B cell (primary cell): ENCODE measurements at regions not wholly inside any gene's neighbourhood (a gene's known extent, or its start where the extent isn't known, plus 50 kb on each side); places are given as distances from the start of the nearest gene placed in this dataset.

ENCODE experiments used
- ATAC-seq: fragments of 200-7000 bp; cut with Tn5 transposase; one replicate; pipeline ENCODE4 v1.10.0; 2021; ENCODE audit warnings: low read depth, mild to moderate bottlenecking, moderate number of reproducible peaks, moderate library complexity
- CTCF ChIA-PET: fragments of 350-600 bp; sonication (Branson Sonifier 250); formaldehyde crosslinking; loops from one replicate; lab custom pipeline; 2021; ENCODE audit warnings: antibody characterized with exemption, inconsistent platforms; lab: Charles Lee
- POLR2A ChIA-PET: fragments of 350-600 bp; sonication (Branson Sonifier 250); formaldehyde crosslinking; loops from one replicate; lab custom pipeline; 2021; ENCODE audit warnings: antibody characterized with exemption; lab: Charles Lee
- DNase-seq: peaks from one replicate; pipeline ENCODE4 v3.0.0; 2013
- H2AFZ ChIP-seq: 2 replicates; pipeline ENCODE4 v1.6.1; 2012; ENCODE audit warnings: mild to moderate bottlenecking, low read depth, low read length; ENCODE audit not compliant: insufficient read depth, poor library complexity, severe bottlenecking
- H3K27ac ChIP-seq, 2 donors: 1 replicate in 1 of 2; 2 replicates in 1 of 2; pipeline ENCODE4 v1.5.1; 2012 to 2013; ENCODE audit warnings: low read length in 2 of 2, mild to moderate bottlenecking in 2 of 2, moderate library complexity in 1 of 2
- H3K27me3 ChIP-seq, 4 experiments: fragments of 200-600 bp in 1 of 4; sonication (generic) in 1 of 4; replicated peaks in 1 of 4; 1 replicate in 2 of 4; 2 replicates in 2 of 4; pipeline versions ENCODE4 v1.6.1 to v1.7.0; 2013 to 2016; ENCODE audit warnings: low read length in 3 of 4, mild to moderate bottlenecking in 2 of 4, mixed read lengths in 1 of 4, moderate library complexity in 1 of 4; ENCODE audit not compliant: insufficient read depth in 4 of 4, control insufficient read depth in 3 of 4; ENCODE audit errors: control extremely low read depth in 1 of 4
- H3K36me3 ChIP-seq, 2 experiments: replicated peaks in 1 of 2; 1 replicate in 1 of 2; 2 replicates in 1 of 2; pipeline versions ENCODE4 v1.6.1 to v1.7.1; 2013; ENCODE audit warnings: low read length in 1 of 2; ENCODE audit not compliant: insufficient read depth in 2 of 2, control insufficient read depth in 1 of 2; ENCODE audit errors: control extremely low read depth in 1 of 2, extremely low read depth in 1 of 2
- H3K4me1 ChIP-seq, 2 donors: fragments of 200-600 bp in 1 of 2; sonication (generic) in 1 of 2; 1 replicate in 1 of 2; 2 replicates in 1 of 2; pipeline versions ENCODE4 v1.5.1 to v1.6.1; 2013 to 2017; ENCODE audit warnings: low read length in 2 of 2; ENCODE audit not compliant: control insufficient read depth in 2 of 2, insufficient read depth in 2 of 2
- H3K4me2 ChIP-seq: replicated peaks from 2 replicates; pipeline ENCODE3; 2012; ENCODE audit warnings: mild to moderate bottlenecking, low read depth, low read length; ENCODE audit not compliant: poor library complexity, severe bottlenecking
- H3K4me3 ChIP-seq, 5 experiments: fragments of 200-600 bp in 1 of 5; sonication (generic) in 1 of 5; 1 replicate in 3 of 5; 2 replicates in 2 of 5; pipeline versions ENCODE4 v1.5.1 to v1.7.0; 2011 to 2016; ENCODE audit warnings: low read length in 4 of 5, mild to moderate bottlenecking in 4 of 5, low read depth in 2 of 5, control low read depth in 1 of 5, moderate library complexity in 1 of 5; ENCODE audit not compliant: insufficient read depth in 1 of 5; ENCODE audit errors: control extremely low read depth in 1 of 5, extremely low read depth in 1 of 5
- H3K79me2 ChIP-seq: fragments of 200-600 bp; sonication (generic); one replicate; pipeline ENCODE4 v1.6.0; 2016; ENCODE audit warnings: low read length; ENCODE audit not compliant: control insufficient read depth, insufficient read depth
- H3K9ac ChIP-seq: fragments of 200-600 bp; sonication (generic); 2 replicates; pipeline ENCODE4 v1.6.1; 2017; ENCODE audit warnings: mild to moderate bottlenecking, low read length, moderate library complexity
- H3K9me3 ChIP-seq, 3 donors: one replicate each; pipeline versions ENCODE4 v1.6.1 to v1.7.1; 2013; ENCODE audit warnings: low read length in 2 of 3; ENCODE audit not compliant: control insufficient read depth in 2 of 3, insufficient read depth in 1 of 3; ENCODE audit errors: control extremely low read depth in 1 of 3
- H4K20me1 ChIP-seq: 2 replicates; pipeline ENCODE4 v1.6.0; 2012; ENCODE audit warnings: mild to moderate bottlenecking, low read length; ENCODE audit not compliant: insufficient read depth, control insufficient read depth, poor library complexity, severe bottlenecking
- H3K27ac Mint-ChIP-seq: one replicate; pipeline ENCODE4 v1.8.0; 2021; ENCODE audit warnings: mixed read lengths
- H3K27me3 Mint-ChIP-seq: one replicate; pipeline ENCODE4 v1.8.0; 2021; ENCODE audit warnings: mixed read lengths
- H3K4me1 Mint-ChIP-seq: one replicate; pipeline ENCODE4 v1.8.0; 2021; ENCODE audit warnings: mixed read lengths
- H3K4me3 Mint-ChIP-seq: one replicate; pipeline ENCODE4 v1.8.0; 2021; ENCODE audit warnings: mixed read lengths
- H3K9me3 Mint-ChIP-seq: one replicate; pipeline ENCODE4 v1.8.0; 2022; ENCODE audit warnings: mixed read lengths; ENCODE audit not compliant: insufficient read depth
- EZH2 ChIP-seq: IDR thresholded peaks from 2 replicates; pipeline ENCODE4 v1.6.1; 2012; ENCODE audit warnings: borderline replicate concordance, low read depth, mild to moderate bottlenecking, moderate library complexity, low read length; ENCODE audit not compliant: insufficient read depth, poor library complexity, severe bottlenecking
- WGBS: methylation state at CpG from one replicate; pipeline ENCODE4 v1.1.5; 2013; ENCODE audit warnings: missing lambda C conversion rate; ENCODE audit not compliant: insufficient coverage; 5-methylcytosine and 5-hydroxymethylcytosine counted together
- intact Hi-C: fragments of 100-400 bp; cut with micrococcal nuclease; formaldehyde crosslinking; loops from one replicate; pipeline ENCODE4 v1.10.0; 2022
- TF ChIP-seq, protein P1 (sequence below): fragments of 200-600 bp; IDR thresholded peaks from one replicate; pipeline ENCODE4 v1.8.0; 2022; ENCODE audit warnings: antibody characterized with exemption, mild to moderate bottlenecking

DNA sequence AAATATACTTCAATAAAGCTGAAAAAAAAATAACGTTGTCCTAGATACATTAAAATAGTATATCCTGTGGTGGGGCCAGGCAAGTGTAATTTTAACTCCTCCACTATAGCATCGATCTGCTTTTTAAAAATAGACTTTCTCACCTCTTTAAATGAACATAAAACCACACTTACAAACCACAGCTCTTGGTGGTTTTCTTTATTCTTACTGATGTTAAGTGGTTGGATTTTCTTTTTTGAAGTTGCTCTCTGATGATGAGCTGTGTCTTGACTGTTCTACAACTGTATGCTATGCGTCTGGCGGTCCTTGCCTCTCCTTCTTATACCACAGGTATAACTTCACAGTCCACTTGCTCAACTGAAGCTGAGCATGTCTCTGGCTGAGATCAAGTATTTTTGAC lies 721.5 kb upstream of the KLHL1 start:
- no peak overlapping the region for H3K4me3 ChIP-seq
- H3K9me3 ChIP-seq, result no peaks in the 10 kb centered on the region
- H3K4me3 Mint-ChIP-seq, result no peak overlapping the region
- ChIA-PET POLR2A (no interaction called here), CTCF (no interaction called here)
- no peaks in the 10 kb centered on the region for H3K79me2 ChIP-seq
- no peaks in the 10 kb centered on the region for H3K4me1 ChIP-seq
- H3K9ac ChIP-seq, result no peak overlapping the region
- ATAC-seq (no peak), DNase-seq (no peak)
- no peak overlapping the region for H3K27ac Mint-ChIP-seq
- H3K4me1 Mint-ChIP-seq, result no peaks in the 10 kb centered on the region
- no peaks in the 10 kb centered on the region for H3K36me3 ChIP-seq
- H3K4me2 ChIP-seq, result no peak overlapping the region
- H3K27me3 Mint-ChIP-seq, result no peaks in the 10 kb centered on the region
- no CpG with 5 or more reads among the region's 4 CpGs for WGBS
- peaks cover 3% of the 10 kb centered on the region for H3K9me3 Mint-ChIP-seq
- no peak for TF ChIP-seq EZH2
- TF ChIP-seq, protein P1, sequence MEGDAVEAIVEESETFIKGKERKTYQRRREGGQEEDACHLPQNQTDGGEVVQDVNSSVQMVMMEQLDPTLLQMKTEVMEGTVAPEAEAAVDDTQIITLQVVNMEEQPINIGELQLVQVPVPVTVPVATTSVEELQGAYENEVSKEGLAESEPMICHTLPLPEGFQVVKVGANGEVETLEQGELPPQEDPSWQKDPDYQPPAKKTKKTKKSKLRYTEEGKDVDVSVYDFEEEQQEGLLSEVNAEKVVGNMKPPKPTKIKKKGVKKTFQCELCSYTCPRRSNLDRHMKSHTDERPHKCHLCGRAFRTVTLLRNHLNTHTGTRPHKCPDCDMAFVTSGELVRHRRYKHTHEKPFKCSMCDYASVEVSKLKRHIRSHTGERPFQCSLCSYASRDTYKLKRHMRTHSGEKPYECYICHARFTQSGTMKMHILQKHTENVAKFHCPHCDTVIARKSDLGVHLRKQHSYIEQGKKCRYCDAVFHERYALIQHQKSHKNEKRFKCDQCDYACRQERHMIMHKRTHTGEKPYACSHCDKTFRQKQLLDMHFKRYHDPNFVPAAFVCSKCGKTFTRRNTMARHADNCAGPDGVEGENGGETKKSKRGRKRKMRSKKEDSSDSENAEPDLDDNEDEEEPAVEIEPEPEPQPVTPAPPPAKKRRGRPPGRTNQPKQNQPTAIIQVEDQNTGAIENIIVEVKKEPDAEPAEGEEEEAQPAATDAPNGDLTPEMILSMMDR, result no peak
- H2AFZ ChIP-seq, result no peak overlapping the region
- no peaks in the 10 kb centered on the region for H3K27me3 ChIP-seq
- no peaks in the 10 kb centered on the region for H4K20me1 ChIP-seq
- no peak overlapping the region for H3K27ac ChIP-seq
- intact Hi-C loops, result no loop called here

DNA sequence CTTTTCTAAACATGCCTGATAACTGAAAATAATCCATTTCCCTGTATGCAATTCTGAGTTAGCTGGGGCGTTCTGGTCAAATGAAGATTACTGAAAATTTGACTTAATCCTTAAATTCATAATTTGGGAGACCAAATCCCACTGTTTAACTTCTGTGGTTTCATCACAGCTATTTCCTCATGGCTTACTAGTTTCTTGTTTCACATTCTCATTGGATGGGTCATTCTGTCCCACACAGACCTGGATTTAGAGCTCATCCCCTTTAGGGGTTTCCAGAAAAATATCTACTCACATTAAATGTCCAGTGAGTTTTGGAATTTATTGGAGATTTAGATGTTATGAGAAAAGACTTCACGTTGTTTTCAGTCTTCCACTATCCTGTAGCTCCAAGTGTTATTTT lies 709.3 kb upstream of the KLHL1 start:
- DNase-seq, result no peak
- ChIA-PET CTCF (no interaction called here), POLR2A (no interaction called here)
- intact Hi-C loops, result no loop called here
- Histone ChIP-seq H3K9ac (no peak overlapping the region), H3K9me3 (peaks cover 0 to 3% (median 0%) of the 10 kb centered on the region in 3 donors), H3K4me1 (no peaks in the 10 kb centered on the region), H3K27me3 (no peaks in the 10 kb centered on the region), H3K79me2 (no peaks in the 10 kb centered on the region), H2AFZ (no peak overlapping the region), H3K4me3 (no peak overlapping the region), H3K27ac (no peak overlapping the region), H3K4me2 (no peak overlapping the region), H3K36me3 (no peaks in the 10 kb centered on the region), H4K20me1 (no peaks in the 10 kb centered on the region)
- no peak for ATAC-seq
- no CpG with 5 or more reads among the region's 2 CpGs for WGBS
- Mint-ChIP-seq H3K27me3 (no peaks in the 10 kb centered on the region), H3K27ac (no peak overlapping the region), H3K4me3 (no peak overlapping the region), H3K9me3 (peaks cover 4% of the 10 kb centered on the region), H3K4me1 (no peaks in the 10 kb centered on the region)
- TF ChIP-seq, protein P1, result no peak
- no peak for TF ChIP-seq EZH2
